ENCODE measurements at regions not wholly inside any gene's neighbourhood (a gene's known extent, or its start where the extent isn't known, plus 50 kb on each side); places are given as distances from the start of the nearest gene placed in this dataset.

- Mint-ChIP-seq H3K4me1 (no peaks in the 10 kb centered on the region), H3K9me3 (ENCODE audit: insufficient read depth) (peaks cover 4% of the 10 kb centered on the region), H3K27ac (no peak overlapping the region), H3K4me3 (no peak overlapping the region), H3K27me3 (no peaks in the 10 kb centered on the region)
- Histone ChIP-seq H3K4me2 (replicated peaks; ENCODE audit: low read depth, low read length, poor library complexity, severe bottlenecking) (no peak overlapping the region), H4K20me1 (ENCODE audit: control insufficient read depth, insufficient read depth, low read length, poor library complexity, severe bottlenecking) (no peaks in the 10 kb centered on the region), H3K79me2 (ENCODE audit: control insufficient read depth, insufficient read depth, low read length) (no peaks in the 10 kb centered on the region), H3K27ac (ENCODE audit: low read length in 2 of 2) (no peak overlapping the region), H3K9me3 (ENCODE audit: control extremely low read depth in 1 of 3, control insufficient read depth in 2 of 3, insufficient read depth in 1 of 3, low read length in 2 of 3) (peaks cover 0 to 4% (median 0%) of the 10 kb centered on the region in 3 donors), H3K4me3 (ENCODE audit: control extremely low read depth in 1 of 5, extremely low read depth in 1 of 5, insufficient read depth in 1 of 5, low read depth in 2 of 5, low read length in 4 of 5) (no peak overlapping the region), H3K36me3 (replicated peaks in 1 of 2; ENCODE audit: control extremely low read depth in 1 of 2, control insufficient read depth in 1 of 2, extremely low read depth in 1 of 2, insufficient read depth in 2 of 2, low read length in 1 of 2) (no peaks in the 10 kb centered on the region), H3K27me3 (replicated peaks in 1 of 4; ENCODE audit: control extremely low read depth in 1 of 4, control insufficient read depth in 3 of 4, insufficient read depth in 4 of 4, low read length in 3 of 4) (no peaks in the 10 kb centered on the region), H2AFZ (ENCODE audit: insufficient read depth, low read depth, low read length, poor library complexity, severe bottlenecking) (no peak overlapping the region), H3K9ac (ENCODE audit: low read length) (no peak overlapping the region), H3K4me1 (ENCODE audit: control insufficient read depth in 2 of 2, insufficient read depth in 2 of 2, low read length in 2 of 2) (no peaks in the 10 kb centered on the region)
- WGBS (ENCODE audit: insufficient coverage): 100% methylated on average over 1 of the region's 4 CpGs
- no peak for TF ChIP-seq EZH2 (IDR thresholded peaks at IDR 0.05; ENCODE audit: borderline replicate concordance, insufficient read depth, low read depth, low read length, poor library complexity, severe bottlenecking)
- no peak for TF ChIP-seq CTCF (IDR thresholded peaks at IDR 0.05)
- ChIA-PET CTCF (no interaction called here), POLR2A (no interaction called here)
- ATAC-seq (ENCODE audit: low read depth) (no peak), DNase-seq (no peak)
- intact Hi-C loops (cut with micrococcal nuclease): no loop called here
Measured at GRCh38 chr2:145386973-145387372, 867.1 kb upstream of the ZEB2 start.

GRCh38 chr2:145383961-145384360 is 864.0 kb upstream of the ZEB2 start:
- DNase-seq: no peak
- no peaks in the 10 kb centered on the region for H3K36me3 ChIP-seq (replicated peaks in 1 of 2; ENCODE audit: control extremely low read depth in 1 of 2, control insufficient read depth in 1 of 2, extremely low read depth in 1 of 2, insufficient read depth in 2 of 2, low read length in 1 of 2)
- H3K79me2 ChIP-seq (ENCODE audit: control insufficient read depth, insufficient read depth, low read length): no peaks in the 10 kb centered on the region
- H3K27ac ChIP-seq (ENCODE audit: low read length in 2 of 2): no peak overlapping the region
- Mint-ChIP-seq H3K4me1 (no peaks in the 10 kb centered on the region), H3K27me3 (no peaks in the 10 kb centered on the region), H3K27ac (no peak overlapping the region), H3K9me3 (ENCODE audit: insufficient read depth) (no peaks in the 10 kb centered on the region), H3K4me3 (no peak overlapping the region)
- TF ChIP-seq CTCF (IDR thresholded peaks at IDR 0.05) (no peak), EZH2 (IDR thresholded peaks at IDR 0.05; ENCODE audit: borderline replicate concordance, insufficient read depth, low read depth, low read length, poor library complexity, severe bottlenecking) (no peak)
- H3K27me3 ChIP-seq (replicated peaks in 1 of 4; ENCODE audit: control extremely low read depth in 1 of 4, control insufficient read depth in 3 of 4, insufficient read depth in 4 of 4, low read length in 3 of 4): no peaks in the 10 kb centered on the region
- intact Hi-C loops (cut with micrococcal nuclease): no loop called here
- no CpG with 5 or more reads among the region's 1 CpG for WGBS (ENCODE audit: insufficient coverage)
- no peaks in the 10 kb centered on the region for H3K4me1 ChIP-seq (ENCODE audit: control insufficient read depth in 2 of 2, insufficient read depth in 2 of 2, low read length in 2 of 2)
- peaks cover 0 to 4% (median 0%) of the 10 kb centered on the region in 3 donors for H3K9me3 ChIP-seq (ENCODE audit: control extremely low read depth in 1 of 3, control insufficient read depth in 2 of 3, insufficient read depth in 1 of 3, low read length in 2 of 3)
- CTCF ChIA-PET: interaction anchor here (1.4 kb wide), 1 partner anchor 28 kb away, joined by 3 read pairs; no protein-coding TSS in a partner anchor
- no peak overlapping the region for H3K9ac ChIP-seq (ENCODE audit: low read length)
- no peak overlapping the region for H3K4me2 ChIP-seq (replicated peaks; ENCODE audit: low read depth, low read length, poor library complexity, severe bottlenecking)
- POLR2A ChIA-PET: no interaction called here
- no peaks in the 10 kb centered on the region for H4K20me1 ChIP-seq (ENCODE audit: control insufficient read depth, insufficient read depth, low read length, poor library complexity, severe bottlenecking)
- ATAC-seq (ENCODE audit: low read depth): no peak
- no peak overlapping the region for H3K4me3 ChIP-seq (ENCODE audit: control extremely low read depth in 1 of 5, extremely low read depth in 1 of 5, insufficient read depth in 1 of 5, low read depth in 2 of 5, low read length in 4 of 5)
- no peak overlapping the region for H2AFZ ChIP-seq (ENCODE audit: insufficient read depth, low read depth, low read length, poor library complexity, severe bottlenecking)
